ENCODE measurements at regions not wholly inside any gene's neighbourhood (a gene's known extent, or its start where the extent isn't known, plus 50 kb on each side); places are given as distances from the start of the nearest gene placed in this dataset.

DNA sequence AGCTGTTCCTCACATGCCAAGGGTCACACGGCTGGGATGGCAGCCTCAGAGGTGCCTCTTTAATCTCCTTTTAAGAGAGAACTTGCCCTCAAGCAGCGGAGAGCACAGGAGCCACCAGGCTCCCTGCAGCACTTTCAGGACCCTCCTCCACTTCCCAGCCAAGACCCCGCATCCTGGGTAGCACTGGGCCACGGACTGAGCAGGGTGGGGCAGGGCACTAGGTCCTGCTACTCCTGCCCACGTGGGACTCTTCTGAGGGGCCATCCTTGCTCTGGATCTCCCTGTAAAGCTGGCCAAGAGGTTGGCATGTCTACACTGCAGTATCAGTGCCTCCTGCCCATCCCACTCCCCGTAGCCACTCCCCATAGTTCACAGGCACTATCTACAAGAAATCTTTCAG, 175.3 kb upstream of the GLI2 start:
- H3K4me3 ChIP-seq = no peak overlapping the region
- DNase-seq = no peak

DNA sequence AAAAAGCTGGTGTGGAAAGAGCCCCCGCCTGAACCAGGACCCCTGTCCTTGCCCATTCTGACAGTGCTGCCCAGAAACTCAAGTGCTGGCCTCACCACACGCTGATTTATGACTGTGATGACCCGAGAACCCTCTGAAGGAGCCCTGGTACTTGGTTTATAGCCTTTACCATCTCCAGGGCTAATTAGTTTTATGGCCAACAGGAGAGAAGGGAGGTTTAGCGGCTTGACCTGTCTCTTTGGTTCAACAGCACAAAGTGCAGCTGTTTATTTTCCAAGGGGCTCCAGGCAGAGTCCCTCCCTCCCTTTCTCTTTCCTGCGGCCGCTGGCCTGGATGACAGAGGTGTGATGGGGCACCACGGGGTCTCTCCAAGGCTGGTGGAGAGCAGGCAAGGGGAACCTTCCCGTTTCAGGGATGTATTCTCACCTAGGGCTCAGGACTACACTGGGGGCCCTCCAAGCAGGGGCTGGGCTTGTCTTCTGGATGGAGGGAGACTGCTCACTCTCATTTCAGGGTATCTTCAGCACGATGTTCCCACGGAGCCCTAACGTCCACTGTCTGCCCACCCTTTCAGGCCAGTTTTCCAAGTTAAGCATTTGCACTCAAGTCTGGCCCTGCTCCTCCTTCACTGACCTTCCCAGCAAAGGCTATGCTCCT, 174.2 kb upstream of the GLI2 start:
- no peak overlapping the region for H3K4me3 ChIP-seq
- H3K27ac ChIP-seq = no peak overlapping the region
- no peaks in the 10 kb centered on the region for H3K9me3 ChIP-seq
- no peaks in the 10 kb centered on the region for H3K36me3 ChIP-seq
- 69 to 76% (median 75%) methylated on average over 11 of the region's 11 CpGs for WGBS, 3 donors
- H3K4me1 ChIP-seq (ENCODE audit: insufficient read depth) = peaks cover 6% of the 10 kb centered on the region
- DNase-seq = no peak
- no peak for TF ChIP-seq EP300 (IDR thresholded peaks at IDR 0.05)
- TF ChIP-seq POLR2A (IDR thresholded peaks at IDR 0.05) = no peak
- TF ChIP-seq, protein P1, sequence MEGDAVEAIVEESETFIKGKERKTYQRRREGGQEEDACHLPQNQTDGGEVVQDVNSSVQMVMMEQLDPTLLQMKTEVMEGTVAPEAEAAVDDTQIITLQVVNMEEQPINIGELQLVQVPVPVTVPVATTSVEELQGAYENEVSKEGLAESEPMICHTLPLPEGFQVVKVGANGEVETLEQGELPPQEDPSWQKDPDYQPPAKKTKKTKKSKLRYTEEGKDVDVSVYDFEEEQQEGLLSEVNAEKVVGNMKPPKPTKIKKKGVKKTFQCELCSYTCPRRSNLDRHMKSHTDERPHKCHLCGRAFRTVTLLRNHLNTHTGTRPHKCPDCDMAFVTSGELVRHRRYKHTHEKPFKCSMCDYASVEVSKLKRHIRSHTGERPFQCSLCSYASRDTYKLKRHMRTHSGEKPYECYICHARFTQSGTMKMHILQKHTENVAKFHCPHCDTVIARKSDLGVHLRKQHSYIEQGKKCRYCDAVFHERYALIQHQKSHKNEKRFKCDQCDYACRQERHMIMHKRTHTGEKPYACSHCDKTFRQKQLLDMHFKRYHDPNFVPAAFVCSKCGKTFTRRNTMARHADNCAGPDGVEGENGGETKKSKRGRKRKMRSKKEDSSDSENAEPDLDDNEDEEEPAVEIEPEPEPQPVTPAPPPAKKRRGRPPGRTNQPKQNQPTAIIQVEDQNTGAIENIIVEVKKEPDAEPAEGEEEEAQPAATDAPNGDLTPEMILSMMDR (IDR thresholded peaks at IDR 0.05) = no peak
- intact Hi-C loops (cut with DNase I) = no loop called here
- no peaks in the 10 kb centered on the region for H3K27me3 ChIP-seq

More for the DNA sequence above, 175.3 kb upstream of the GLI2 start:
- intact Hi-C loops (cut with DNase I) = no loop called here
- no peak for TF ChIP-seq EP300 (IDR thresholded peaks at IDR 0.05)
- TF ChIP-seq POLR2A (IDR thresholded peaks at IDR 0.05) = no peak
- TF ChIP-seq, protein P1 (IDR thresholded peaks at IDR 0.05) = no peak
- no peaks in the 10 kb centered on the region for H3K27me3 ChIP-seq
- H3K27ac ChIP-seq = no peak overlapping the region
- WGBS, 3 donors = 91 to 98% (median 94%) methylated on average over 6 of the region's 6 CpGs
- H3K36me3 ChIP-seq = no peaks in the 10 kb centered on the region
- no peaks in the 10 kb centered on the region for H3K9me3 ChIP-seq
- no peaks in the 10 kb centered on the region for H3K4me1 ChIP-seq (ENCODE audit: insufficient read depth)

DNA sequence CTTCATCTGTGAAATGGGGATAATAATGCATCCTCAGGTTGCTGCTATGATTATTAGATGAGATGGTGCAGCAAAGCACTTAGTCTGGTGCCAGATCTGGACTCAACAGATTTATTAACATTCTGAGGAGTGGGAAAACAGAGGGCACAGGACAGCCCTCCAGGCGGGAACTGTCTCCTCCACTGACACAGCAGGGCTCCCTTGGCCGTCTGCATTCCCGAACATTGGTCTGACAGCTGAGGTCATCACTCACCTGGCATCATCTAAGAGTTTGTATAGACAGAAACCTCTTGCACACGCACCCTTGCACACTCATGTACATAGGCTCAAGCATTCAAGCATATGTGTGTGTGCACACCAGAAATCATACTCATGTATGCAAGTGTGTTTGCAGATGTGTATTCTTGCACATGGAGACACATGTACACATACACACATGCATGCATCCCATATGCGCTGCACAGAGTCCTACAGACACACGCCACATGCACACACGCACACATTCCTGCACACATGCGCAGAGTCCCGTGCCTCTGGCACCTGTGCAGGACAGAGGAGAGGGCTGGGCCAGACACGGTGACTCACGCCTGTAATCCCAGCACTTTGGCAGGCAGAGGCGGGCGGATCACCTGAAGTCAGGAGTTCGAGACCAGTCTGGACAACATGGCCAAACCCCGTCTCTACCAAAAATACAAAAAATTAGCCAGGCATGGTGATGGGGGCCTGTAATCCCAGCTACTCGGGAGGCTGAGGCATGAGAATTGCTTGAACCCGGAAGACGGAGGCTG, 173.3 kb upstream of the GLI2 start:
- Histone ChIP-seq H3K27ac (no peak overlapping the region), H3K4me3 (no peak overlapping the region), H3K27me3 (no peaks in the 10 kb centered on the region), H3K9me3 (no peaks in the 10 kb centered on the region), H3K4me1 (ENCODE audit: insufficient read depth) (peaks cover 13% of the 10 kb centered on the region), H3K36me3 (no peaks in the 10 kb centered on the region)
- no peak for DNase-seq
- intact Hi-C loops (cut with DNase I) = no loop called here
- WGBS, 3 donors = 94 to 96% (median 95%) methylated on average over 18 of the region's 18 CpGs
- TF ChIP-seq EP300 (IDR thresholded peaks at IDR 0.05) = no peak
- no peak for TF ChIP-seq POLR2A (IDR thresholded peaks at IDR 0.05)
- TF ChIP-seq, protein P1 (IDR thresholded peaks at IDR 0.05) = no peak

DNA sequence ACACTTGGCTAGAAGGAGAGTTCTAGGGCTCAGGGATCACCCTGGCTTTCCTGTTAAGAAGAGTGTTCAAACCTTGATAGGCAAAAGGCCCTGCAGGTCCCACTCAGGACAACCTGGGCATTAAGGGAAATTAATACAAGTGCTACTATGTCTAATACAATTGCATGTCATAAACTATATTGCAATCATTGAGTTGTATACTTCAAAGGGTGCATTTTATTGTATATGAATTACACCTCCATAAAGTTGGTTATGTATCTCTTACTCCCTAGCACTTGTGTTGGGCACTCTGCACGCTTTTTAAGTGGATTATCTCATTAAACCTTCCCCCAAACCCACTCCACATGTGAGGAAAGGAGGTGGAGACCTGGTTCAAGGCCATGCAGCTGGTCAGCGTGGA, 172.1 kb upstream of the GLI2 start:
- intact Hi-C loops (cut with DNase I) = no loop called here
- no peak for TF ChIP-seq EP300 (IDR thresholded peaks at IDR 0.05)
- TF ChIP-seq, protein P1 (IDR thresholded peaks at IDR 0.05) = no peak
- TF ChIP-seq POLR2A (IDR thresholded peaks at IDR 0.05) = no peak
- WGBS, 3 donors = 66 to 82% (median 66%) methylated on average over 2 of the region's 2 CpGs

More for the DNA sequence above, 172.1 kb upstream of the GLI2 start:
- Histone ChIP-seq H3K9me3 (no peaks in the 10 kb centered on the region), H3K4me1 (ENCODE audit: insufficient read depth) (peaks cover 13% of the 10 kb centered on the region), H3K27ac (no peak overlapping the region), H3K36me3 (no peaks in the 10 kb centered on the region), H3K4me3 (no peak overlapping the region), H3K27me3 (no peaks in the 10 kb centered on the region)
- no peak for DNase-seq
